ENCODE measurements at regions not wholly inside any gene's neighbourhood (a gene's known extent, or its start where the extent isn't known, plus 50 kb on each side); places are given as distances from the start of the nearest gene placed in this dataset.

DNA sequence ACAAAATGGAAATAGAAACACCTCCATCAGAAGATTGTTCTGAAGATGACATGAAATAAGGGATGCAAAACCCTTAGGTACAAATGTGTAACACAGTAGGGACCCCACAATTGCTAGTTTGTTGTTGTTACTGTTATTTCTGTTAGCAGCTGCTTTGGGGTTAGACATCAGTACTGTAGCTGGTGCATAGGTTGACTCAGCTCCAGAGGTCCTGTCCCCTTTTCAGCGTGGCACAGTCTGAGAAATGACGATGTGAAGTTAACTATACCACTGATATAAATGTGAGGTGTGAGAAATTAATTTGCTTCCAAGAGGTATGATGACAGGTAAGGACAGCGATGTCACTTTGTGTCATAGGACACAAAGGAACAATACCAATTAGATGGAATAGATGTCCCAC lies 384.6 kb upstream of the KLF4 start:
- TF ChIP-seq, protein P1, sequence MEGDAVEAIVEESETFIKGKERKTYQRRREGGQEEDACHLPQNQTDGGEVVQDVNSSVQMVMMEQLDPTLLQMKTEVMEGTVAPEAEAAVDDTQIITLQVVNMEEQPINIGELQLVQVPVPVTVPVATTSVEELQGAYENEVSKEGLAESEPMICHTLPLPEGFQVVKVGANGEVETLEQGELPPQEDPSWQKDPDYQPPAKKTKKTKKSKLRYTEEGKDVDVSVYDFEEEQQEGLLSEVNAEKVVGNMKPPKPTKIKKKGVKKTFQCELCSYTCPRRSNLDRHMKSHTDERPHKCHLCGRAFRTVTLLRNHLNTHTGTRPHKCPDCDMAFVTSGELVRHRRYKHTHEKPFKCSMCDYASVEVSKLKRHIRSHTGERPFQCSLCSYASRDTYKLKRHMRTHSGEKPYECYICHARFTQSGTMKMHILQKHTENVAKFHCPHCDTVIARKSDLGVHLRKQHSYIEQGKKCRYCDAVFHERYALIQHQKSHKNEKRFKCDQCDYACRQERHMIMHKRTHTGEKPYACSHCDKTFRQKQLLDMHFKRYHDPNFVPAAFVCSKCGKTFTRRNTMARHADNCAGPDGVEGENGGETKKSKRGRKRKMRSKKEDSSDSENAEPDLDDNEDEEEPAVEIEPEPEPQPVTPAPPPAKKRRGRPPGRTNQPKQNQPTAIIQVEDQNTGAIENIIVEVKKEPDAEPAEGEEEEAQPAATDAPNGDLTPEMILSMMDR (IDR thresholded peaks at IDR 0.05) = no peak
- TF ChIP-seq POLR2A (IDR thresholded peaks at IDR 0.05) = no peak

All from transverse colon (tissue), 3 donors.